Naive thymus-derived CD4-positive, alpha-beta T cell (primary cell): ENCODE measurements at regions not wholly inside any gene's neighbourhood (a gene's known extent, or its start where the extent isn't known, plus 50 kb on each side); places are given as distances from the start of the nearest gene placed in this dataset.

Experiments used
- ATAC-seq: fragments of 150-1000 bp; cut with Tn5 transposase; 2 replicates; pipeline ENCODE4 v1.10.0; 2021; ENCODE audit warnings: mild to moderate bottlenecking, moderate library complexity
- CTCF ChIA-PET: fragments of 350-600 bp; sonication (Branson Sonifier 250); formaldehyde crosslinking; loops from one replicate; lab custom pipeline; 2021; ENCODE audit warnings: antibody characterized with exemption; lab: Charles Lee
- POLR2A ChIA-PET: fragments of 350-600 bp; sonication (Branson Sonifier 250); formaldehyde crosslinking; loops from one replicate; lab custom pipeline; 2021; ENCODE audit warnings: antibody characterized with exemption, inconsistent platforms; lab: Charles Lee
- DNase-seq, 9 donors: peaks; one replicate each; pipeline versions ENCODE4 v3.0.0 to v3.0.0-alpha.2; 2020 to 2022; ENCODE audit warnings: mixed read lengths in 1 of 9
- H3K27ac ChIP-seq: one replicate; pipeline ENCODE4 v1.7.0; 2013; ENCODE audit warnings: mild to moderate bottlenecking, low read depth, low read length, moderate library complexity
- H3K27me3 ChIP-seq, 2 donors: one replicate each; pipeline ENCODE4 v1.7.0; 2013; ENCODE audit warnings: low read length in 2 of 2, mild to moderate bottlenecking in 2 of 2, moderate library complexity in 2 of 2; ENCODE audit not compliant: control insufficient read depth in 2 of 2, insufficient read depth in 2 of 2
- H3K36me3 ChIP-seq, 3 experiments: 1 replicate in 2 of 3; 2 replicates in 1 of 3; pipeline ENCODE4 v1.7.0; 2013; ENCODE audit warnings: low read length in 3 of 3, mild to moderate bottlenecking in 3 of 3, moderate library complexity in 1 of 3; ENCODE audit not compliant: insufficient read depth in 3 of 3, control insufficient read depth in 2 of 3
- H3K4me1 ChIP-seq, 2 donors: one replicate each; pipeline ENCODE4 v1.7.0; 2013; ENCODE audit warnings: low read length in 2 of 2, mild to moderate bottlenecking in 2 of 2, moderate library complexity in 1 of 2; ENCODE audit not compliant: control insufficient read depth in 2 of 2, insufficient read depth in 2 of 2
- H3K4me3 ChIP-seq: 2 replicates; pipeline ENCODE4 v1.7.0; 2013; ENCODE audit warnings: mild to moderate bottlenecking, low read length
- H3K9me3 ChIP-seq, 3 experiments: 1 replicate in 2 of 3; 2 replicates in 1 of 3; pipeline ENCODE4 v1.7.0; 2013; ENCODE audit warnings: low read length in 3 of 3; ENCODE audit not compliant: control insufficient read depth in 2 of 3
- H3K27ac Mint-ChIP-seq, 9 donors: one replicate each; pipeline ENCODE4 v1.8.0; 2020 to 2022; ENCODE audit warnings: mixed read lengths in 9 of 9, mild to moderate bottlenecking in 8 of 9, moderate library complexity in 5 of 9, inconsistent platforms in 2 of 9
- H3K27me3 Mint-ChIP-seq, 5 donors: one replicate each; pipeline ENCODE4 v1.8.0; 2021 to 2022; ENCODE audit warnings: mixed read lengths in 5 of 5, mild to moderate bottlenecking in 1 of 5
- H3K36me3 Mint-ChIP-seq, 5 donors: one replicate each; pipeline ENCODE4 v1.8.0; 2020 to 2022; ENCODE audit warnings: mixed read lengths in 5 of 5, mild to moderate bottlenecking in 3 of 5, inconsistent platforms in 1 of 5
- H3K4me1 Mint-ChIP-seq, 7 donors: one replicate each; pipeline ENCODE4 v1.8.0; 2020 to 2022; ENCODE audit warnings: mixed read lengths in 7 of 7, mild to moderate bottlenecking in 3 of 7, inconsistent platforms in 1 of 7
- H3K4me3 Mint-ChIP-seq, 10 donors: one replicate each; pipeline ENCODE4 v1.8.0; 2020 to 2022; ENCODE audit warnings: mild to moderate bottlenecking in 10 of 10, mixed read lengths in 10 of 10, moderate library complexity in 6 of 10, inconsistent platforms in 2 of 10
- H3K9me3 Mint-ChIP-seq, 11 donors: one replicate each; pipeline ENCODE4 v1.8.0; 2020 to 2022; ENCODE audit warnings: mixed read lengths in 11 of 11, mild to moderate bottlenecking in 4 of 11, inconsistent platforms in 1 of 11, moderate library complexity in 1 of 11
- intact Hi-C, 2 donors: fragments of 100-400 bp; cut with micrococcal nuclease; formaldehyde crosslinking; loops; one replicate each; pipeline ENCODE4 v1.15.1; 2023

DNA sequence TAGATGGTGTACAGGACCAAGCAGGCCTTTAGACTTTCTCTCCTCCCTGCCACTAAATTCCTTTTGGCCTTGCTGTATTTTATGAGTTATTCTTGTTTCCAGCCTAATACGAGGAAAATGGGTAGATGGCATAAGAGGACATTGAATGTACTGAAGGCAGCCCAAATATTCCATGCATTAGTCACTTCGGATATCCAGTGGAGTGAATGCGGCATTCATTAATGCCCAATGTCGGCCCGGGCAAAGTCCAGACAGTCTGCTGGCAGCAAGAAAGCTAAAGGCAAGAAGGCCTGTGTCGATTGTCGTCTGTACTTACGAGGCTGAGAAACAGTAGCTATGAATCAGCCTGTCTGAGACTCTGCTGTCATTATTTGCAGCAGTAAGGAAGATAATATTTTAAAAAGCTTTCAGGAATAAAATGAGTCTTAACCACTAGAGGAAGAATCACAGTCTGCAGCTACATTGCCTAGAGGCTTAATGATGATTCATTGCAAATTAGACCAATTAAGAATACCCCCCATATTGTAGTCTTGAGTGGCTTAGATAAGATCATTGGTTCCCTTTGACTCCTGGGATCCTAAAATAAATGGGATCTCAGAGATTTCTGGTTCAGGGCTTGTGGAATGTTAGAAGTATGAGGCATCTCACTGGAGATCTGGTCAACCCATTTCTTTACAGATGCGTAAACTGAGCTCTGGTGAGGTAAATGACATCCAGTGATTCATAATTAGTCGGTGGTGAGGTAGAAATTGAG, 534.1 kb upstream of the JAG1 start:
- H3K27ac Mint-ChIP-seq = no peak overlapping the region
- DNase-seq (no peak), ATAC-seq (no peak)
- CTCF ChIA-PET = interaction anchor here (0.7 kb wide), 1 partner anchor 575 kb away, joined by 3 read pairs; no protein-coding TSS in a partner anchor
- peaks cover 0 to 4% (median 0%) of the 10 kb centered on the region in 11 donors for H3K9me3 Mint-ChIP-seq
- peaks cover 0 to 13% (median 6%) of the 10 kb centered on the region in 5 donors for H3K27me3 Mint-ChIP-seq
- H3K4me3 Mint-ChIP-seq = no peak overlapping the region
- Histone ChIP-seq H3K4me3 (no peak overlapping the region), H3K9me3 (no peaks in the 10 kb centered on the region), H3K36me3 (no peaks in the 10 kb centered on the region), H3K27ac (no peak overlapping the region), H3K4me1 (no peaks in the 10 kb centered on the region), H3K27me3 (no peaks in the 10 kb centered on the region)
- POLR2A ChIA-PET = no interaction called here
- H3K36me3 Mint-ChIP-seq = no peaks in the 10 kb centered on the region
- peaks cover 0 to 4% (median 0%) of the 10 kb centered on the region in 7 donors for H3K4me1 Mint-ChIP-seq
- intact Hi-C loops = loop anchor here in 1 of 2 donors (10.0 kb wide), 1 partner anchor 743 kb away; no protein-coding TSS in a partner anchor

DNA sequence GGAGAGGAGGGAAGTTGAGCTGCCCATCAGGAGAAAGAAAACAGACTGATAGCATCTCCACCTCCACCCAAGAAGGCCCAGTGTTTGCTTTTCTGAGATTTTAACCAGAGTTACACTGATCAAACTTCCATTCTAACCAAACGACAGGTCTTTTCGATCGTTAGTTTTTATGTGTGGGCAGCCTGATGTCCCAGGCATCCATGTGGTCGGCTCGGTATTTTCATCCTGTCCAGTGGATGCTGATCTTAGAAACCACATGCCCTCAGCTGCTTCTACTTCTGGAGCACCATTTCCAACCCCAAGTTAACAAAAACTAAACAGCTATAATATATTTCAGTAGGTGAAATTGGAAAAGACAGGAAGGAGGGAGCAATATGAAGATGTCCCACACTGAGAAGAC, 536.8 kb upstream of the JAG1 start:
- intact Hi-C loops = no loop called here
- H3K9me3 Mint-ChIP-seq = peaks cover 0 to 4% (median 0%) of the 10 kb centered on the region in 11 donors
- ChIA-PET CTCF (no interaction called here), POLR2A (no interaction called here)
- H3K4me1 ChIP-seq = no peaks in the 10 kb centered on the region
- ATAC-seq (no peak), DNase-seq (no peak)
- no peak overlapping the region for H3K27ac ChIP-seq
- H3K27ac Mint-ChIP-seq = no peak overlapping the region
- H3K36me3 ChIP-seq = no peaks in the 10 kb centered on the region
- H3K9me3 ChIP-seq = no peaks in the 10 kb centered on the region
- no peak overlapping the region for H3K4me3 Mint-ChIP-seq
- no peaks in the 10 kb centered on the region for H3K27me3 ChIP-seq
- H3K4me3 ChIP-seq = no peak overlapping the region
- no peaks in the 10 kb centered on the region for H3K4me1 Mint-ChIP-seq
- no peaks in the 10 kb centered on the region for H3K36me3 Mint-ChIP-seq
- H3K27me3 Mint-ChIP-seq = peaks cover 0 to 15% (median 6%) of the 10 kb centered on the region in 5 donors

DNA sequence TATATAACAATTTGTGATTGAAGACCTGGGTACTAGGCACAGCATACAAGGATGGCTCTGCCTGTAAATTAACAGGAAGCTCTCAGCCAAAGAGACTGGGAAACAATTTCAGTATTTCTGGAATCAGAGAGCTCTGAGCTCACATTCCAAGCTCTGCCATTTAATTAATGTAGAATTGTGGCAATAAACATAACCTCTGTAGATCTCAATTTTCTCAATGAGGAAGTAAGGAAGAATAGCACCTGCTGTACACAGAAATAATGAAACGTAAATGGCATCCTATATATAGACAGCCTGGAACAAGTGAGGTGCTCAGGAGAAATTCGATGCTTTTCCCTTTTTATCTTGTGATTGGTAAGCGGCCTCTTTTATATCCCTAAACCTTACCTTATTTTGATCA, 538.5 kb upstream of the JAG1 start:
- H3K4me3 ChIP-seq = no peak overlapping the region
- no peak overlapping the region for H3K27ac ChIP-seq
- Mint-ChIP-seq H3K4me3 (no peak overlapping the region), H3K36me3 (no peaks in the 10 kb centered on the region), H3K9me3 (peaks cover 0 to 4% (median 0%) of the 10 kb centered on the region in 11 donors), H3K27ac (no peak overlapping the region), H3K4me1 (no peaks in the 10 kb centered on the region), H3K27me3 (peaks cover 0 to 15% (median 6%) of the 10 kb centered on the region in 5 donors)
- H3K36me3 ChIP-seq = no peaks in the 10 kb centered on the region
- no peaks in the 10 kb centered on the region for H3K4me1 ChIP-seq
- intact Hi-C loops = no loop called here
- ChIA-PET CTCF (no interaction called here), POLR2A (no interaction called here)
- no peaks in the 10 kb centered on the region for H3K27me3 ChIP-seq
- DNase-seq (no peak), ATAC-seq (no peak)
- H3K9me3 ChIP-seq = no peaks in the 10 kb centered on the region

DNA sequence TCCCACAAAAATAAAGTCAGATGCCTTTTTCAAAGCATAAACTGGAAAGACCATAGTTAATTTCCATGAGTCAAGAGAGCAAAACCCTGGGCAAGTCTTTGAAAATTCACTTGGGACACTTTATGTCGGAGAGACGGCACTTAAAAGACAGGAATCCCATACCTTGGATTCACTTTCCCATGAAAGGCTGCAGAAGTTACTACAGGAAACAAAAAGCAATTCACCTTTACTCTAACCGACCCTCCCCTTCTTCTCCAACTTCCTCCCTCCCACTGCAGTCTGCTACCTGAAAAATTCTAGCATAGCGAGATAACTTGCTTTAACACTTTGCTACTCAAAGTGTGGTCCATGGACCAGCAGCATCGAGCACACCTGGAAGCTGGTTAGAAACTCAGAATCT, 539.1 kb upstream of the JAG1 start:
- H3K4me1 ChIP-seq = no peaks in the 10 kb centered on the region
- H3K9me3 Mint-ChIP-seq = peaks cover 0 to 4% (median 0%) of the 10 kb centered on the region in 11 donors
- no peaks in the 10 kb centered on the region for H3K27me3 ChIP-seq
- no peaks in the 10 kb centered on the region for H3K36me3 Mint-ChIP-seq
- no peaks in the 10 kb centered on the region for H3K9me3 ChIP-seq
- ChIA-PET POLR2A (no interaction called here), CTCF (no interaction called here)
- peaks cover 0 to 15% (median 6%) of the 10 kb centered on the region in 5 donors for H3K27me3 Mint-ChIP-seq
- no peak overlapping the region for H3K4me3 Mint-ChIP-seq
- H3K4me3 ChIP-seq = no peak overlapping the region
- no peak for DNase-seq
- no peak overlapping the region for H3K27ac ChIP-seq
- no peaks in the 10 kb centered on the region for H3K36me3 ChIP-seq
- ATAC-seq = no peak
- no peak overlapping the region for H3K27ac Mint-ChIP-seq
- no peaks in the 10 kb centered on the region for H3K4me1 Mint-ChIP-seq
- intact Hi-C loops = no loop called here

DNA sequence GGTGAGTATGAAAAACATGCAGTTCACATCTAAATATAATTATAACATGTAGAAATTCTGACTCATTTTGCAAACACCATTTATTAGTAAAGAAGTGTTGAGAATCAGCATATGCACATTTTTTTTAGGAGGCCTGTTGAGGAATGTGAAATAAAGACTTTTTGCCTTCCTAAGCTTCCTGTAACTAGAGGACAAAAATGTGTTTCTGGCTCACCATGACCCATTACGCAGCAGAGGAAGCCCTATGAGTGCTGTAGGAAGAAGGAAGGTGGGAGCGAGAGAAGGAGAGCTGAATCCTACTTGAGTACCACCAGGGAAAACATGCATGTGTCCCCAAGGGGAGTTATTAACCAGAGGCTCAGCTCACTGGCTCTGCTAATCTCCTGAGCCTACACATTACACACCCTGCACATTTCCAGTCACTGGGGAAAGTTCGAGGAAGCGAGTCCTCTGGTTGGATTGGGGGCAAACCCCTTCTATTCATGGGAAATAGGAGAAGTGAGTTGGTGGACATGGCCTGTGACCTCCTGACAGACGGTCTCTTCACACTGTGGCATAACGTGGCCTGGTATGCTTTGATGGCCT, 540.5 kb upstream of the JAG1 start:
- intact Hi-C loops = no loop called here
- POLR2A ChIA-PET = no interaction called here

DNA sequence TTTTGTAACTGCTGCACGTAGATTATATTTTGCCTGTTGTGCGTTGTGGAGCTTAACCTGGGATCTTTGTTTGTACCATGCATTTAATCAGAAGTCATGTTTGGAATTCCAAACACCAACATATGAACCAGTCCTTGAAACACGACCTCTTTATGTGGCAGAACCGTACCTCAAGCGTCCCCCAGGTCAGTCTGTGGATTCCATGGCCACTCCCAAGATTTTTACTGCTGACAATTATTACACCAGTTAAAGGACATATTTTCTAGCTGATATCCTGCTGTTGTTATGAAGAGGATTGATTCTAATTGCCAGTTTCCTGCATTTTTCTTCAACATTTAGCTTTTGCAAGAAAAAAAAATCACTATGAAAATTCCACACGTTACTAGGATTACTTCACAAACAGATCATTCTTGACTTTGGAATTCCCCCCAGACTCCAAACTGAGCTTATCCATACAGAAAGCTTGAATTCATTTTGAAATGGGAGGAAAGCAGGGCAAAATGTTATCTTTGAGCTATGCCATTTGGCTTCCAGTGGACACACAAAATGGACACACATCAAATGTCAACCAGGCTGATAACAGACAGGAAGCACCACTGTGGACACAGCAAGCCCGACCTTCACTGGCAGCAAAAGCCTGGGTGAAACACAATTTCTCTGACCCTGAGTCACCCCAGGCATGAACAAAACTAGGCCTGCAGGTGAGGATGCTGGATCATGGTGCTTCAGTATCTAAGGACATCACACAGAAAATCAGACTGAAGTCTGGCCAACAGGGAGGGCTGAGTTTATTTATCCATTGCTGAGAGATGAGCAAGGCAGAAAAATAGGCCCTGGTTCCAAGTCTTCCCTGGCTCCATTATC, 542.9 kb upstream of the JAG1 start:
- CTCF ChIA-PET = no interaction called here

More for the DNA sequence above, 540.5 kb upstream of the JAG1 start:
- Histone ChIP-seq H3K9me3 (no peaks in the 10 kb centered on the region), H3K4me3 (no peak overlapping the region), H3K4me1 (no peaks in the 10 kb centered on the region), H3K27ac (no peak overlapping the region), H3K27me3 (no peaks in the 10 kb centered on the region), H3K36me3 (no peaks in the 10 kb centered on the region)
- Mint-ChIP-seq H3K36me3 (no peaks in the 10 kb centered on the region), H3K9me3 (peaks cover 0 to 4% (median 0%) of the 10 kb centered on the region in 11 donors), H3K27ac (no peak overlapping the region), H3K4me1 (no peaks in the 10 kb centered on the region), H3K27me3 (peaks cover 0 to 11% (median 6%) of the 10 kb centered on the region in 5 donors), H3K4me3 (no peak overlapping the region)
- DNase-seq (no peak), ATAC-seq (no peak)
- CTCF ChIA-PET = no interaction called here

More for the DNA sequence above, 542.9 kb upstream of the JAG1 start:
- H3K4me1 ChIP-seq = no peaks in the 10 kb centered on the region
- H3K4me3 ChIP-seq = no peak overlapping the region
- no peaks in the 10 kb centered on the region for H3K27me3 ChIP-seq
- POLR2A ChIA-PET = no interaction called here
- H3K4me3 Mint-ChIP-seq = no peak overlapping the region
- peaks cover 0 to 1% (median 0%) of the 10 kb centered on the region in 11 donors for H3K9me3 Mint-ChIP-seq
- intact Hi-C loops = no loop called here
- H3K9me3 ChIP-seq = no peaks in the 10 kb centered on the region
- no peak for DNase-seq
- H3K27ac Mint-ChIP-seq = no peak overlapping the region
- peaks cover 0 to 11% (median 6%) of the 10 kb centered on the region in 5 donors for H3K27me3 Mint-ChIP-seq
- H3K27ac ChIP-seq = no peak overlapping the region
- no peak for ATAC-seq
- no peaks in the 10 kb centered on the region for H3K36me3 Mint-ChIP-seq
- no peaks in the 10 kb centered on the region for H3K4me1 Mint-ChIP-seq
- H3K36me3 ChIP-seq = no peaks in the 10 kb centered on the region
